Peyer's patch (tissue), 4 donors: ENCODE measurements at regions not wholly inside any gene's neighbourhood (a gene's known extent, or its start where the extent isn't known, plus 50 kb on each side); places are given as distances from the start of the nearest gene placed in this dataset.

Experiments
- POLR2A ChIP-seq, 2 donors: fragments of 450-650 bp; IDR thresholded peaks; one replicate each; pipeline ENCODE4 v1.5.1; 2017; ENCODE audit warnings: antibody characterized with exemption in 2 of 2, mild to moderate bottlenecking in 2 of 2, moderate library complexity in 2 of 2
- TF ChIP-seq, protein P1 (sequence below), 6 experiments: fragments of 450-650 bp in 4 of 6; fragments of 200-600 bp in 2 of 6; sonication (generic) in 1 of 6; IDR thresholded peaks; one replicate each; pipeline ENCODE4 v1.5.1; 2017 to 2019; ENCODE audit warnings: antibody characterized with exemption in 6 of 6, mild to moderate bottlenecking in 3 of 6, moderate library complexity in 1 of 6

DNA sequence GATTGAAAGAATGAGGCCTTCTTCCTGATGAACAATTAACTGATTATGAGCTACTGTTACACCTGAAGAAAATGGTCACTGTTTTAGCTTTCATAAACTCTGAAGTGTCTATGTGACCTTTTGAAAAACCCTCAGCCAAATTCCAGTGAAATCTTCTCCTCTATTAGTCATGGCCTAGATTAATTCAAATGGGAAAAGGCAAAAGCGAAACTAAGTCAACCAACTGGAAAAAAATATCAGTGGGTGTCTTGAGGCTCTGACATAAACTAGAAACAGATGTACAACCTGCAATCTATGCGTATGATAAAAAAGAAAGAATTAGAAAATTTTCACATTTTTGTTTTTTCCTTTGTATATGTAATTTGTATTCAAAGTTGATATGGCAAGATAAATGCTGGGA lies 169.4 kb upstream of the BANK1 start:
- TF ChIP-seq, protein P1, sequence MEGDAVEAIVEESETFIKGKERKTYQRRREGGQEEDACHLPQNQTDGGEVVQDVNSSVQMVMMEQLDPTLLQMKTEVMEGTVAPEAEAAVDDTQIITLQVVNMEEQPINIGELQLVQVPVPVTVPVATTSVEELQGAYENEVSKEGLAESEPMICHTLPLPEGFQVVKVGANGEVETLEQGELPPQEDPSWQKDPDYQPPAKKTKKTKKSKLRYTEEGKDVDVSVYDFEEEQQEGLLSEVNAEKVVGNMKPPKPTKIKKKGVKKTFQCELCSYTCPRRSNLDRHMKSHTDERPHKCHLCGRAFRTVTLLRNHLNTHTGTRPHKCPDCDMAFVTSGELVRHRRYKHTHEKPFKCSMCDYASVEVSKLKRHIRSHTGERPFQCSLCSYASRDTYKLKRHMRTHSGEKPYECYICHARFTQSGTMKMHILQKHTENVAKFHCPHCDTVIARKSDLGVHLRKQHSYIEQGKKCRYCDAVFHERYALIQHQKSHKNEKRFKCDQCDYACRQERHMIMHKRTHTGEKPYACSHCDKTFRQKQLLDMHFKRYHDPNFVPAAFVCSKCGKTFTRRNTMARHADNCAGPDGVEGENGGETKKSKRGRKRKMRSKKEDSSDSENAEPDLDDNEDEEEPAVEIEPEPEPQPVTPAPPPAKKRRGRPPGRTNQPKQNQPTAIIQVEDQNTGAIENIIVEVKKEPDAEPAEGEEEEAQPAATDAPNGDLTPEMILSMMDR (IDR thresholded peaks at IDR 0.05), result no peak
- TF ChIP-seq POLR2A (IDR thresholded peaks at IDR 0.05), result no peak
